ENCODE measurements at regions not wholly inside any gene's neighbourhood (a gene's known extent, or its start where the extent isn't known, plus 50 kb on each side); places are given as distances from the start of the nearest gene placed in this dataset.
"Not testable (repeated sequence)": the region's sequence is repeated elsewhere in the genome, so short reads cannot be mapped to it uniquely, and the experiment has no call there.

GRCh38 chr3:154875142-154875541, 205.0 kb upstream of the MME start:
- DNase-seq (ENCODE audit: low spot score in 2 of 2): no peak
- intact Hi-C loops (cut with DNase I; ENCODE audit: low total_unique reads): no loop called here
- WGBS, 2 donors: 87 to 89% methylated on average over 7 of the region's 7 CpGs
- H3K4me3 ChIP-seq (ENCODE audit: low read depth, poor library complexity, severe bottlenecking): no peak overlapping the region
- TF ChIP-seq POLR2A (IDR thresholded peaks at IDR 0.05): no peak

GRCh38 chr3:154872696-154873095, 207.4 kb upstream of the MME start:
- DNase-seq (ENCODE audit: low spot score in 2 of 2): no peak
- no peak for TF ChIP-seq CTCF (IDR thresholded peaks at IDR 0.05)
- TF ChIP-seq POLR2A (IDR thresholded peaks at IDR 0.05): no peak
- no peak overlapping the region for H3K4me3 ChIP-seq (ENCODE audit: low read depth, poor library complexity, severe bottlenecking)
- 78 to 87% methylated on average over 2 of the region's 2 CpGs for WGBS, 2 donors
- intact Hi-C loops (cut with DNase I; ENCODE audit: low total_unique reads): no loop called here

- intact Hi-C loops (cut with DNase I; ENCODE audit: low total_unique reads): no loop called here
- no peak for TF ChIP-seq POLR2A (IDR thresholded peaks at IDR 0.05)
- TF ChIP-seq CTCF (IDR thresholded peaks at IDR 0.05): no peak
- no peak overlapping the region for H3K4me3 ChIP-seq (ENCODE audit: low read depth, poor library complexity, severe bottlenecking)
- no peak for DNase-seq (ENCODE audit: low spot score in 2 of 2)
- WGBS, 2 donors: 51 to 53% methylated on average over 6 of the region's 6 CpGs
Measured at GRCh38 chr3:154872074-154872473, 208.0 kb upstream of the MME start.

- TF ChIP-seq CTCF (IDR thresholded peaks at IDR 0.05) (no peak), POLR2A (IDR thresholded peaks at IDR 0.05) (no peak)
- peak in 1 of 2 donors; percentile 26 for DNase-seq (ENCODE audit: low spot score in 2 of 2)
- WGBS, 2 donors: 51 to 60% methylated on average over 1 of the region's 1 CpG
- intact Hi-C loops (cut with DNase I; ENCODE audit: low total_unique reads): no loop called here
- no peak overlapping the region for H3K4me3 ChIP-seq (ENCODE audit: low read depth, poor library complexity, severe bottlenecking)
Measured at GRCh38 chr3:154864947-154865346, 215.2 kb upstream of the MME start.

GRCh38 chr3:154862265-154862664, 217.9 kb upstream of the MME start:
- intact Hi-C loops (cut with DNase I; ENCODE audit: low total_unique reads): no loop called here
- no peak overlapping the region for H3K4me3 ChIP-seq (ENCODE audit: low read depth, poor library complexity, severe bottlenecking)
- DNase-seq (ENCODE audit: low spot score in 2 of 2): no peak
- TF ChIP-seq POLR2A (IDR thresholded peaks at IDR 0.05) (no peak), CTCF (IDR thresholded peaks at IDR 0.05) (no peak)

- H3K4me3 ChIP-seq (ENCODE audit: low read depth, poor library complexity, severe bottlenecking); DNase-seq (ENCODE audit: low spot score in 2 of 2); intact Hi-C loops (cut with DNase I; ENCODE audit: low total_unique reads): not testable (repeated sequence)
- WGBS, 2 donors: 89 to 90% methylated on average over 3 of the region's 3 CpGs
Measured at GRCh38 chr3:154852998-154853397, 227.1 kb upstream of the MME start.

GRCh38 chr3:154852515-154852914, 227.6 kb upstream of the MME start:
- no peak for DNase-seq (ENCODE audit: low spot score in 2 of 2)
- no peak overlapping the region for H3K4me3 ChIP-seq (ENCODE audit: low read depth, poor library complexity, severe bottlenecking)
- intact Hi-C loops (cut with DNase I; ENCODE audit: low total_unique reads): no loop called here
- TF ChIP-seq POLR2A (IDR thresholded peaks at IDR 0.05) (no peak), CTCF (IDR thresholded peaks at IDR 0.05) (no peak)
- 92 to 98% methylated on average over 1 of the region's 1 CpG for WGBS, 2 donors

All from lower leg skin (tissue), 4 donors.